ENCODE measurements at regions not wholly inside any gene's neighbourhood (a gene's known extent, or its start where the extent isn't known, plus 50 kb on each side); places are given as distances from the start of the nearest gene placed in this dataset.

GRCh38 chr7:155363146-155363539, 65.5 kb downstream of the INSIG1 start:
- no peak overlapping the region for H3K23ac ChIP-seq (ENCODE audit: insufficient read length)
- no peak overlapping the region for H2BK12ac ChIP-seq (ENCODE audit: low read depth, low read length)
- H4K20me1 ChIP-seq (replicated peaks in 1 of 2; ENCODE audit: control insufficient read depth in 1 of 2, insufficient read depth in 2 of 2, low read length in 2 of 2): no peaks in the 10 kb centered on the region
- TF ChIP-seq KDM4A (IDR thresholded peaks at IDR 0.05; ENCODE audit: low read depth, low read length, severe bottlenecking): no peak
- no peak for TF ChIP-seq TEAD4 (IDR thresholded peaks at IDR 0.05; ENCODE audit: low read depth, low read length)
- TF ChIP-seq ASH2L (IDR thresholded peaks at IDR 0.05; ENCODE audit: low read length): no peak
- H3K36me3 ChIP-seq (ENCODE audit: control insufficient read depth in 2 of 4, insufficient read depth in 4 of 4, low read length in 3 of 4): no peaks in the 10 kb centered on the region
- H3K4me1 ChIP-seq (replicated peaks in 1 of 4; ENCODE audit: control insufficient read depth in 3 of 4, insufficient read depth in 4 of 4, low read length in 3 of 4): no peaks in the 10 kb centered on the region; a peak in 2 of 7 replicates
- no peak overlapping the region for H3K18ac ChIP-seq (ENCODE audit: extremely low read depth, low read length)
- H3K4me3 ChIP-seq (ENCODE audit: extremely low read depth in 1 of 4, insufficient read depth in 2 of 4, low read depth in 3 of 4, low read length in 4 of 4): no peak overlapping the region
- no peak overlapping the region for H3K4me2 ChIP-seq (ENCODE audit: insufficient read depth in 1 of 2, low read depth in 2 of 2, low read length in 2 of 2)
- no peaks in the 10 kb centered on the region for H3K79me2 ChIP-seq (ENCODE audit: control insufficient read depth in 1 of 2, insufficient read depth in 2 of 2, low read length in 2 of 2)
- H2AK5ac ChIP-seq (ENCODE audit: low read depth, low read length): no peak overlapping the region
- H4K5ac ChIP-seq (ENCODE audit: insufficient read length, low read depth, low read length): no peak overlapping the region
- no peak overlapping the region for H3K56ac ChIP-seq (replicated peaks; ENCODE audit: insufficient read length, low read depth, low read length)
- no peaks in the 10 kb centered on the region for H3K23me2 ChIP-seq (ENCODE audit: low read depth, low read length)
- H3K14ac ChIP-seq (ENCODE audit: insufficient read length): no peak overlapping the region
- no peak overlapping the region for H2BK20ac ChIP-seq (ENCODE audit: low read length)
- no peak overlapping the region for H2AFZ ChIP-seq (ENCODE audit: low read length)
- H3K27me3 ChIP-seq (replicated peaks in 1 of 4; ENCODE audit: control insufficient read depth in 3 of 4, extremely low read depth in 1 of 4, insufficient read depth in 3 of 4, low read length in 3 of 4): peaks cover 0 to 7% (median 3%) of the 10 kb centered on the region in 4 experiments; a peak in 4 of 7 replicates
- H2BK15ac ChIP-seq (ENCODE audit: low read length): no peak overlapping the region
- CTCF ChIA-PET (ENCODE audit: partially characterized antibody): interaction anchor here (1.1 to 1.9 kb wide), 4 partner anchors 19 to 439 kb away, joined by 3 to 12 read pairs (median 4); no protein-coding TSS in a partner anchor
- H2BK5ac ChIP-seq (ENCODE audit: low read depth, low read length): no peak overlapping the region
- H3K9ac ChIP-seq (replicated peaks in 1 of 4; ENCODE audit: extremely low read depth in 1 of 4, low read depth in 3 of 4, low read length in 3 of 4): no peak overlapping the region
- FAIRE-seq (no peak), DNase-seq (ENCODE audit: low read depth in 1 of 2, low spot score in 2 of 2) (no peak)
- H3K9me3 ChIP-seq (ENCODE audit: insufficient read depth in 2 of 2, low read depth in 1 of 2, low read length in 1 of 2): peaks cover 0 to 2% of the 10 kb centered on the region in 2 experiments; a peak in 1 of 4 replicates
- POLR2A ChIA-PET (ENCODE audit: partially characterized antibody): no interaction called here
- WGBS, 2 experiments (ENCODE audit: extremely low coverage in 1 of 2, insufficient coverage in 1 of 2, insufficient read length in 1 of 2, insufficient replicate concordance in 2 of 2, low coverage in 1 of 2, low lambda C conversion rate in 2 of 2, missing lambda C conversion rate in 1 of 2): 91% methylated on average over 9 of the region's 9 CpGs; no CpG with 5 or more reads in 1 of the 2 experiments
- no peak overlapping the region for H2BK120ac ChIP-seq (replicated peaks; ENCODE audit: low read depth, low read length)
- H3K79me1 ChIP-seq (ENCODE audit: low read depth, low read length): no peaks in the 10 kb centered on the region
- no peak overlapping the region for H3K4ac ChIP-seq (replicated peaks; ENCODE audit: insufficient read length, low read depth, low read length)
- no peak overlapping the region for H4K91ac ChIP-seq (replicated peaks; ENCODE audit: insufficient read length, low read length)
- H4K8ac ChIP-seq (ENCODE audit: extremely low read depth, insufficient read depth, low read length): no peak overlapping the region
- no peak overlapping the region for H3K27ac ChIP-seq (ENCODE audit: low read depth, low read length)
